H1 (cell line): ENCODE measurements at regions not wholly inside any gene's neighbourhood (a gene's known extent, or its start where the extent isn't known, plus 50 kb on each side); places are given as distances from the start of the nearest gene placed in this dataset.

Source experiments
- ATF3 ChIP-seq: IDR thresholded peaks from 2 replicates; pipeline ENCODE4 v1.6.1; 2011; ENCODE audit warnings: low read depth, mild to moderate bottlenecking, low read length; ENCODE audit not compliant: insufficient read depth
- CHD7 ChIP-seq: fragments of 300-600 bp; sonication (generic); IDR thresholded peaks from 2 replicates; pipeline ENCODE4 v1.7.1; 2012; ENCODE audit warnings: low read length, moderate library complexity, mild to moderate bottlenecking, inconsistent platforms; ENCODE audit not compliant: insufficient replicate concordance
- CTBP2 ChIP-seq: IDR thresholded peaks from 2 replicates; pipeline ENCODE4 v1.7.0; 2011; ENCODE audit warnings: borderline replicate concordance, mild to moderate bottlenecking, moderate library complexity, mixed read lengths, low read length; ENCODE audit not compliant: insufficient read depth, insufficient read length
- E2F6 ChIP-seq: IDR thresholded peaks from 2 replicates; pipeline ENCODE4 v1.6.1; 2012; ENCODE audit warnings: inconsistent platforms
- GABPA ChIP-seq: IDR thresholded peaks from 2 replicates; pipeline ENCODE4 v1.6.1; 2011; ENCODE audit warnings: mild to moderate bottlenecking, low read length, moderate library complexity, borderline replicate concordance; ENCODE audit not compliant: insufficient read depth
- GTF2F1 ChIP-seq: IDR thresholded peaks from 2 replicates; pipeline ENCODE4 v1.6.1; 2012; ENCODE audit warnings: low read depth, low read length, improper control_type of control experiment, borderline replicate concordance
- HDAC6 ChIP-seq: IDR thresholded peaks from one replicate; pipeline ENCODE4 v1.7.1; 2012; ENCODE audit warnings: low read depth, mild to moderate bottlenecking, inconsistent platforms, low read length, moderate library complexity
- RNF2 ChIP-seq: fragments of 200-900, 300-1000 bp; sonication (generic); IDR thresholded peaks from 2 replicates; pipeline ENCODE4 v1.7.1; 2016; ENCODE audit warnings: borderline replicate concordance, low read depth, mild to moderate bottlenecking, antibody characterized with exemption, low read length; ENCODE audit not compliant: poor library complexity, severe bottlenecking; ENCODE audit errors: missing control alignments

- TF ChIP-seq CHD7 (no peak), E2F6 (no peak), HDAC6 (no peak), GTF2F1 (no peak), CTBP2 (no peak), GABPA (no peak), ATF3 (no peak), RNF2 (no peak)
These were observed 50.6 kb upstream of the RAB4A start (continued) for GRCh38 chr1:229220163-229220846.
